Osteoblast (primary cell): ENCODE measurements at regions not wholly inside any gene's neighbourhood (a gene's known extent, or its start where the extent isn't known, plus 50 kb on each side); places are given as distances from the start of the nearest gene placed in this dataset.

Experiments used
- DNase-seq: peaks from one replicate; pipeline ENCODE4 v3.0.0; 2011; ENCODE audit warnings: low spot score, mixed read lengths; ENCODE audit not compliant: insufficient read length; ENCODE audit errors: missing footprints
- H2AFZ ChIP-seq: 2 replicates; pipeline ENCODE4 v1.6.0; 2011; ENCODE audit warnings: mild to moderate bottlenecking, low read length
- H3K27ac ChIP-seq: 2 replicates; pipeline ENCODE4 v1.5.1; 2011; ENCODE audit warnings: mild to moderate bottlenecking, low read depth, low read length, moderate library complexity
- H3K27me3 ChIP-seq: 2 replicates; pipeline ENCODE4 v1.6.0; 2012; ENCODE audit warnings: mild to moderate bottlenecking, control low read depth, inconsistent platforms, low read length, moderate library complexity; ENCODE audit not compliant: insufficient read depth
- H3K36me3 ChIP-seq: 2 replicates; pipeline ENCODE4 v1.5.1; 2011; ENCODE audit warnings: mild to moderate bottlenecking, low read length, control low read depth, moderate library complexity; ENCODE audit not compliant: insufficient read depth
- H3K4me1 ChIP-seq: 2 replicates; pipeline ENCODE4 v1.5.1; 2011; ENCODE audit warnings: mild to moderate bottlenecking, low read length, control low read depth, moderate library complexity; ENCODE audit not compliant: insufficient read depth
- H3K4me2 ChIP-seq: 2 replicates; pipeline ENCODE4 v1.6.0; 2011; ENCODE audit warnings: mild to moderate bottlenecking, low read length; ENCODE audit not compliant: insufficient read depth
- H3K4me3 ChIP-seq: fragments of 200-600 bp; sonication (generic); 3 replicates; pipeline ENCODE4 v1.5.1; 2012; ENCODE audit warnings: mild to moderate bottlenecking, low read length, inconsistent platforms; ENCODE audit not compliant: insufficient read depth
- H3K79me2 ChIP-seq: 2 replicates; pipeline ENCODE4 v1.6.0; 2012; ENCODE audit warnings: mild to moderate bottlenecking, low read length, control low read depth, inconsistent platforms; ENCODE audit not compliant: insufficient read depth
- H3K9me3 ChIP-seq: 2 replicates; pipeline ENCODE4 v1.5.1; 2011; ENCODE audit warnings: low read depth, low read length, control low read depth
- H4K20me1 ChIP-seq: 2 replicates; pipeline ENCODE4 v1.6.0; 2012; ENCODE audit warnings: mild to moderate bottlenecking, low read length, control low read depth; ENCODE audit not compliant: insufficient read depth
- CTCF ChIP-seq: IDR thresholded peaks from 2 replicates; pipeline ENCODE4 v1.5.1; 2011; ENCODE audit warnings: mild to moderate bottlenecking, low read depth, low read length, moderate library complexity; ENCODE audit errors: extremely low read depth

- H4K20me1 ChIP-seq, result no peaks in the 10 kb centered on the region
- no peak overlapping the region for H3K4me3 ChIP-seq
- TF ChIP-seq CTCF, result no peak
- H3K36me3 ChIP-seq, result no peaks in the 10 kb centered on the region
- H3K4me2 ChIP-seq, result no peak overlapping the region
- peaks cover 19% of the 10 kb centered on the region for H3K4me1 ChIP-seq
- H2AFZ ChIP-seq, result no peak overlapping the region
- H3K9me3 ChIP-seq, result no peaks in the 10 kb centered on the region
- DNase-seq, result peak; percentile 29
- no peaks in the 10 kb centered on the region for H3K27me3 ChIP-seq
- H3K27ac ChIP-seq, result no peak overlapping the region
- H3K79me2 ChIP-seq, result no peaks in the 10 kb centered on the region
Measured at GRCh38 chr20:17878912-17879602, 89.5 kb downstream of the SNX5 start.

- no peak for TF ChIP-seq CTCF
- Histone ChIP-seq H3K27ac (no peak overlapping the region), H3K9me3 (no peaks in the 10 kb centered on the region), H3K4me2 (no peak overlapping the region), H3K27me3 (no peaks in the 10 kb centered on the region), H4K20me1 (no peaks in the 10 kb centered on the region), H3K4me1 (peaks cover 25% of the 10 kb centered on the region), H3K4me3 (no peak overlapping the region), H3K79me2 (no peaks in the 10 kb centered on the region), H2AFZ (no peak overlapping the region), H3K36me3 (no peaks in the 10 kb centered on the region)
- no peak for DNase-seq
Measured at GRCh38 chr20:17878069-17878911, 90.3 kb downstream of the SNX5 start.

- no peaks in the 10 kb centered on the region for H3K27me3 ChIP-seq
- no peak for TF ChIP-seq CTCF
- no peak overlapping the region for H2AFZ ChIP-seq
- H3K79me2 ChIP-seq, result no peaks in the 10 kb centered on the region
- H4K20me1 ChIP-seq, result no peaks in the 10 kb centered on the region
- no peaks in the 10 kb centered on the region for H3K36me3 ChIP-seq
- peak; percentile 3 for DNase-seq
- peaks cover 23% of the 10 kb centered on the region for H3K4me1 ChIP-seq
- H3K4me3 ChIP-seq, result no peak overlapping the region
- no peaks in the 10 kb centered on the region for H3K9me3 ChIP-seq
- H3K27ac ChIP-seq, result no peak overlapping the region
- no peak overlapping the region for H3K4me2 ChIP-seq
Measured at GRCh38 chr20:17875981-17876385, 92.6 kb downstream of the SNX5 start.
